ENCODE measurements at regions not wholly inside any gene's neighbourhood (a gene's known extent, or its start where the extent isn't known, plus 50 kb on each side); places are given as distances from the start of the nearest gene placed in this dataset.
"Not testable (repeated sequence)": the region's sequence is repeated elsewhere in the genome, so short reads cannot be mapped to it uniquely, and the experiment has no call there.

DNA sequence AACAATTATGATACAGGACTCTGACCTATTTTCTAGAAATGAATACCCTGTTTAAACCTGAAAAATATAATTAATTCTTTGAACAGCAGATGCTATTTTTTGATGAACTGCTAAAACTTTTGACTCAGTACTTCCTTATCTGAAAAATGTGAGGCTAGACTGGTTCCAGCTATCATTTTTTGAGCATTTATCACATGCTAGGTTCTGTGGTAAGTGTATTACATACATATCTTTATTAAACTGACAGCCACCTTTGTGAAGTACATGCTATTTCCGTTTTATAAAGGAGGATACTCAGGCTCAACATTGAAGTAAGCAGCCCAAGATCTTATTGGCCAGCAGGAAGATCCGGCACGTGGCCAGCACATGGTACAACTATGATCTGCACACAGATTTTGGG lies 459.8 kb upstream of the SEL1L start:
- Histone ChIP-seq H3K9me3 (ENCODE audit: control insufficient read depth in 1 of 2, low read length in 2 of 2) (no peaks in the 10 kb centered on the region), H3K4me1 (ENCODE audit: control insufficient read depth in 1 of 2, insufficient read depth in 2 of 2, low read length in 2 of 2) (no peaks in the 10 kb centered on the region), H3K27ac (ENCODE audit: low read length) (no peak overlapping the region), H3K27me3 (ENCODE audit: low read depth, low read length) (no peaks in the 10 kb centered on the region), H3K36me3 (ENCODE audit: control insufficient read depth in 1 of 2, insufficient read depth in 2 of 2, low read length in 2 of 2) (no peaks in the 10 kb centered on the region), H3K4me3 (ENCODE audit: low read depth in 1 of 2, low read length in 2 of 2) (no peak overlapping the region)

DNA sequence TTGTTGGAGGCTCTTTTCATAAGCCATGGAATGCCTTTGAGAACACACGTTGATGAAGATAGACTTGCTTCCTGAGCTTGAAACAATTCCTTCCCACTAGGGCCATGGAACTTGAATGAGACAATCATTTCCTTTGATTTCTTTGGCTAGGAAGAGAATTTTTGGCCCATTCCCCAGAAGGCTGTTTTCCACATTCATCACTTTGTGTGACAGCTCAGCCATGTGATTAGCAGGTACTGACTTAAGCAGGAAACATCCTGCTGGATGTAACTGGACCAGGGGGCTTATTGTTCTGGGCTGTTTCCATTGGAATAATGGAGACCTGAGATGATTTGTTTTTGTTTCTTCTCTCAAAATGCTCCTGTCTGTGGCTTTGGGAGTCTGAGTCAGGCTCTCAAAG lies 469.8 kb upstream of the SEL1L start:
- no peaks in the 10 kb centered on the region for H3K9me3 ChIP-seq (ENCODE audit: control insufficient read depth in 1 of 2, low read length in 2 of 2)
- no peak overlapping the region for H3K4me3 ChIP-seq (ENCODE audit: low read depth in 1 of 2, low read length in 2 of 2)
- H3K27ac ChIP-seq (ENCODE audit: low read length): no peak overlapping the region
- no peaks in the 10 kb centered on the region for H3K36me3 ChIP-seq (ENCODE audit: control insufficient read depth in 1 of 2, insufficient read depth in 2 of 2, low read length in 2 of 2)
- no peaks in the 10 kb centered on the region for H3K27me3 ChIP-seq (ENCODE audit: low read depth, low read length)
- no peaks in the 10 kb centered on the region for H3K4me1 ChIP-seq (ENCODE audit: control insufficient read depth in 1 of 2, insufficient read depth in 2 of 2, low read length in 2 of 2)

DNA sequence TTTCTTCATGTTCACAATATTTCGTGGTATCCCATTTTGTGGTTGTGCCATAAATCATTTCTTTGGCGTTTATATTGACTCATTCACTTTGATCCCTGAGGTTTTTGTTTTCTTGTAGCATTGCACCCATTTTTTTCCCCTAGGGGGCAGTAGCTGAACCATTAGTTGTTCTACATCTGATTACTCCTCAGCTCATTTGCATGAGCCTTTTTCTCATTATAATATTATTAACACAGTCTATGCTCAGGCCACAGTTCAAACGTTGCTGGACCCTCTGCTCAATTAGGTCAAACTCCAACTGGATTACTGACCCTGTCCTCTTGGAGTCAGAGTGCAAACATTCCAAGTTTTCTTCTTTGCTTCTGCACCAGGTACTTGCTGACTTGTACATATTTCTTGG lies 475.4 kb upstream of the SEL1L start:
- Histone ChIP-seq H3K4me1 (ENCODE audit: control insufficient read depth in 1 of 2, insufficient read depth in 2 of 2, low read length in 2 of 2) (no peaks in the 10 kb centered on the region), H3K27ac (ENCODE audit: low read length) (no peak overlapping the region), H3K9me3 (ENCODE audit: control insufficient read depth in 1 of 2, low read length in 2 of 2) (no peaks in the 10 kb centered on the region), H3K36me3 (ENCODE audit: control insufficient read depth in 1 of 2, insufficient read depth in 2 of 2, low read length in 2 of 2) (no peaks in the 10 kb centered on the region), H3K4me3 (ENCODE audit: low read depth in 1 of 2, low read length in 2 of 2) (no peak overlapping the region), H3K27me3 (ENCODE audit: low read depth, low read length) (no peaks in the 10 kb centered on the region)

GRCh38 chr14:82009993-82010392 lies 476.3 kb upstream of the SEL1L start:
- Histone ChIP-seq H3K4me1 (ENCODE audit: control insufficient read depth in 1 of 2, insufficient read depth in 2 of 2, low read length in 2 of 2) (no peaks in the 10 kb centered on the region), H3K36me3 (ENCODE audit: control insufficient read depth in 1 of 2, insufficient read depth in 2 of 2, low read length in 2 of 2) (no peaks in the 10 kb centered on the region), H3K27ac (ENCODE audit: low read length) (no peak overlapping the region), H3K4me3 (ENCODE audit: low read depth in 1 of 2, low read length in 2 of 2) (no peak overlapping the region), H3K27me3 (ENCODE audit: low read depth, low read length) (no peaks in the 10 kb centered on the region), H3K9me3 (ENCODE audit: control insufficient read depth in 1 of 2, low read length in 2 of 2) (no peaks in the 10 kb centered on the region)

- Histone ChIP-seq H3K4me1 (ENCODE audit: control insufficient read depth in 1 of 2, insufficient read depth in 2 of 2, low read length in 2 of 2) (no peaks in the 10 kb centered on the region), H3K36me3 (ENCODE audit: control insufficient read depth in 1 of 2, insufficient read depth in 2 of 2, low read length in 2 of 2) (no peaks in the 10 kb centered on the region), H3K9me3 (ENCODE audit: control insufficient read depth in 1 of 2, low read length in 2 of 2) (no peaks in the 10 kb centered on the region), H3K27ac (ENCODE audit: low read length) (no peak overlapping the region), H3K27me3 (ENCODE audit: low read depth, low read length) (no peaks in the 10 kb centered on the region), H3K4me3 (ENCODE audit: low read depth in 1 of 2, low read length in 2 of 2) (no peak overlapping the region)
Observed at GRCh38 chr14:82011460-82011859, 477.8 kb upstream of the SEL1L start.

DNA sequence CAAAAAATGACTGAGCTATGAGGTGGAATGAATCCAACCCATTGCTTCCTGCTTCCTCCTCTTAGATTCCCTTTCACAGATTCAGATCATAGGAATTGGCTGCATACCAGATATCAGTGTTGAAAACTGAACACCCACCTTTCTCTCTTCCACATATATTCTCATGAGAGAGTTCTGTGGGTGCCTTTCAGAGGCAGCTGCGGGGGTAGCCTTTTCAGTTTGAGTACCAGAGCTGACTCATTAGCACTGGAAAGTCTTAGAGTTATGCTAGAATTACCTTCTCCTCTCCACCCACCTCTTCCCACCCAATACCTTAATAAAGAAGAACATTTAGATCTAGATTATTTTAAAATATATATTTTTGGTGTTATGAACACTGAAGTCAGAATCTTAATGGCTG lies 495.4 kb upstream of the SEL1L start:
- H3K9me3 ChIP-seq (ENCODE audit: control insufficient read depth in 1 of 2, low read length in 2 of 2): no peaks in the 10 kb centered on the region
- no peak overlapping the region for H3K27ac ChIP-seq (ENCODE audit: low read length)
- no peaks in the 10 kb centered on the region for H3K27me3 ChIP-seq (ENCODE audit: low read depth, low read length)
- H3K36me3 ChIP-seq (ENCODE audit: control insufficient read depth in 1 of 2, insufficient read depth in 2 of 2, low read length in 2 of 2): no peaks in the 10 kb centered on the region
- H3K4me1 ChIP-seq (ENCODE audit: control insufficient read depth in 1 of 2, insufficient read depth in 2 of 2, low read length in 2 of 2): no peaks in the 10 kb centered on the region
- H3K4me3 ChIP-seq (ENCODE audit: low read depth in 1 of 2, low read length in 2 of 2): no peak overlapping the region

GRCh38 chr14:82035397-82035796 lies 501.7 kb upstream of the SEL1L start:
- Histone ChIP-seq H3K36me3 (ENCODE audit: control insufficient read depth in 1 of 2, insufficient read depth in 2 of 2, low read length in 2 of 2) (no peaks in the 10 kb centered on the region), H3K4me1 (ENCODE audit: control insufficient read depth in 1 of 2, insufficient read depth in 2 of 2, low read length in 2 of 2) (no peaks in the 10 kb centered on the region), H3K9me3 (ENCODE audit: control insufficient read depth in 1 of 2, low read length in 2 of 2) (no peaks in the 10 kb centered on the region), H3K27ac (ENCODE audit: low read length) (no peak overlapping the region), H3K27me3 (ENCODE audit: low read depth, low read length) (no peaks in the 10 kb centered on the region), H3K4me3 (ENCODE audit: low read depth in 1 of 2, low read length in 2 of 2) (no peak overlapping the region)

DNA sequence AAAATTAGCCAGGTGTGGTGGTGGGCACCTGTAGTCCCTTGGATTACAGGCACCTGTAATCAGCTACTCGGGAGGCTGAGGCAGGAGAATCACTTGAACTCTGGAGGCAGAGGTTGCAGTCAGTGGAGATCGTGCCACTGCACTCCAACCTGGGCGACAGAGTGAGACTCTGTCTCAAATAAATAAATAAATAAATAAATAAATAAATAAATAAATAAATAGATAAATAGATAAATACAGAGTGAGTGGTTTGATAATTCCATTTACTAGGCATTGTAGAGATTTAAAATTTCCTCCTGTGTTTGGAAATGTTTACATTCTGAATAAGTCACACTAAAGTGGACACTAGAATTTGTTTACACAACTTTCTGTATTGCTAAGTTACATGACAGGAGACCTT lies 504.4 kb upstream of the SEL1L start:
- H3K27ac ChIP-seq (ENCODE audit: low read length); H3K27me3 ChIP-seq (ENCODE audit: low read depth, low read length); H3K9me3 ChIP-seq (ENCODE audit: control insufficient read depth in 1 of 2, low read length in 2 of 2); H3K36me3 ChIP-seq (ENCODE audit: control insufficient read depth in 1 of 2, insufficient read depth in 2 of 2, low read length in 2 of 2); H3K4me3 ChIP-seq (ENCODE audit: low read depth in 1 of 2, low read length in 2 of 2); H3K4me1 ChIP-seq (ENCODE audit: control insufficient read depth in 1 of 2, insufficient read depth in 2 of 2, low read length in 2 of 2): not testable (repeated sequence)

- H3K27me3 ChIP-seq (ENCODE audit: low read depth, low read length): no peaks in the 10 kb centered on the region
- no peak overlapping the region for H3K27ac ChIP-seq (ENCODE audit: low read length)
- no peaks in the 10 kb centered on the region for H3K4me1 ChIP-seq (ENCODE audit: control insufficient read depth in 1 of 2, insufficient read depth in 2 of 2, low read length in 2 of 2)
- no peaks in the 10 kb centered on the region for H3K9me3 ChIP-seq (ENCODE audit: control insufficient read depth in 1 of 2, low read length in 2 of 2)
- no peak overlapping the region for H3K4me3 ChIP-seq (ENCODE audit: low read depth in 1 of 2, low read length in 2 of 2)
- H3K36me3 ChIP-seq (ENCODE audit: control insufficient read depth in 1 of 2, insufficient read depth in 2 of 2, low read length in 2 of 2): no peaks in the 10 kb centered on the region
Observed at GRCh38 chr14:82045339-82045738, 511.7 kb upstream of the SEL1L start.

GRCh38 chr14:82046512-82047226 lies 513.0 kb upstream of the SEL1L start:
- Histone ChIP-seq H3K27ac (ENCODE audit: low read length) (no peak overlapping the region), H3K9me3 (ENCODE audit: control insufficient read depth in 1 of 2, low read length in 2 of 2) (no peaks in the 10 kb centered on the region), H3K27me3 (ENCODE audit: low read depth, low read length) (no peaks in the 10 kb centered on the region), H3K4me1 (ENCODE audit: control insufficient read depth in 1 of 2, insufficient read depth in 2 of 2, low read length in 2 of 2) (no peaks in the 10 kb centered on the region), H3K36me3 (ENCODE audit: control insufficient read depth in 1 of 2, insufficient read depth in 2 of 2, low read length in 2 of 2) (no peaks in the 10 kb centered on the region), H3K4me3 (ENCODE audit: low read depth in 1 of 2, low read length in 2 of 2) (no peak overlapping the region)

- H3K4me1 ChIP-seq (ENCODE audit: control insufficient read depth in 1 of 2, insufficient read depth in 2 of 2, low read length in 2 of 2): no peaks in the 10 kb centered on the region
- no peaks in the 10 kb centered on the region for H3K9me3 ChIP-seq (ENCODE audit: control insufficient read depth in 1 of 2, low read length in 2 of 2)
- H3K36me3 ChIP-seq (ENCODE audit: control insufficient read depth in 1 of 2, insufficient read depth in 2 of 2, low read length in 2 of 2): no peaks in the 10 kb centered on the region
- H3K4me3 ChIP-seq (ENCODE audit: low read depth in 1 of 2, low read length in 2 of 2): no peak overlapping the region
- H3K27ac ChIP-seq (ENCODE audit: low read length): no peak overlapping the region
- H3K27me3 ChIP-seq (ENCODE audit: low read depth, low read length): no peaks in the 10 kb centered on the region
Observed at GRCh38 chr14:82047777-82048470, 514.3 kb upstream of the SEL1L start.

- Histone ChIP-seq H3K36me3 (ENCODE audit: control insufficient read depth in 1 of 2, insufficient read depth in 2 of 2, low read length in 2 of 2) (no peaks in the 10 kb centered on the region), H3K4me3 (ENCODE audit: low read depth in 1 of 2, low read length in 2 of 2) (no peak overlapping the region), H3K27ac (ENCODE audit: low read length) (no peak overlapping the region), H3K4me1 (ENCODE audit: control insufficient read depth in 1 of 2, insufficient read depth in 2 of 2, low read length in 2 of 2) (no peaks in the 10 kb centered on the region), H3K9me3 (ENCODE audit: control insufficient read depth in 1 of 2, low read length in 2 of 2) (no peaks in the 10 kb centered on the region), H3K27me3 (ENCODE audit: low read depth, low read length) (no peaks in the 10 kb centered on the region)
Observed at GRCh38 chr14:82052778-82053177, 519.1 kb upstream of the SEL1L start.
